HepG2 (cell line): ENCODE measurements at regions not wholly inside any gene's neighbourhood (a gene's known extent, or its start where the extent isn't known, plus 50 kb on each side); places are given as distances from the start of the nearest gene placed in this dataset.

Experiments used
- ATAC-seq: fragments of 200-7000 bp; cut with Tn5 transposase; 3 replicates; pipeline ENCODE4 v1.9.1; 2020; ENCODE audit warnings: mild to moderate bottlenecking, moderate library complexity
- BruUV-seq: library from RNA; stranded (reverse); fragments of 400-500 nt; replicated peaks from 2 replicates; lab custom pipeline; 2021; lab: Mats Ljungman, UMichigan
- CTCF ChIA-PET: fragments of 300-600 bp; formaldehyde crosslinking; extraction: SDS; loops from one replicate; lab custom pipeline; 2021; ENCODE audit warnings: low total read pairs, inconsistent platforms, low intra/inter-chr PET ratio; lab: Yijun Ruan, JAX
- POLR2A ChIA-PET: fragments of 350-600 bp; sonication (Branson Sonifier 250); formaldehyde crosslinking; loops from one replicate; lab custom pipeline; 2020; ENCODE audit warnings: antibody characterized with exemption, inconsistent platforms; lab: Yijun Ruan, JAX
- DNase-seq: peaks from one replicate; pipeline ENCODE4 v3.0.0-alpha.2; 2015; ENCODE audit warnings: low spot score
- FAIRE-seq: peaks from 3 replicates; lab custom pipeline; 2011; peaks lifted over from hg19 to GRCh38; lab: Jason Lieb, UNC
- H2AFZ ChIP-seq: one replicate; pipeline ENCODE4 v1.6.1; 2011; ENCODE audit warnings: low read length, inconsistent platforms
- H3K27ac ChIP-seq: fragments of 300-600 bp; 3 replicates; pipeline ENCODE4 v1.8.0; 2011; ENCODE audit warnings: mixed run types, mild to moderate bottlenecking, mixed read lengths, low read length, inconsistent platforms; ENCODE audit not compliant: insufficient read depth; ENCODE audit errors: extremely low read length
- H3K27me3 ChIP-seq, 2 experiments: fragments of 200-600 bp in 1 of 2; 2 replicates in 1 of 2; 3 replicates in 1 of 2; pipeline versions ENCODE4 v1.6.0 to v1.8.0; 2011; ENCODE audit warnings: low read length in 2 of 2, mild to moderate bottlenecking in 2 of 2, moderate library complexity in 2 of 2, inconsistent platforms in 1 of 2; ENCODE audit not compliant: insufficient read depth in 2 of 2, control insufficient read depth in 1 of 2
- H3K36me3 ChIP-seq, 2 experiments: fragments of 200-600 bp in 1 of 2; replicated peaks in 1 of 2; 2 replicates in 1 of 2; 3 replicates in 1 of 2; pipeline versions ENCODE4 v1.5.1 to v1.8.0; 2011; ENCODE audit warnings: low read length in 2 of 2, inconsistent platforms in 1 of 2; ENCODE audit not compliant: insufficient read depth in 2 of 2, control insufficient read depth in 1 of 2
- H3K4me1 ChIP-seq: 2 replicates; pipeline ENCODE4 v1.5.1; 2012; ENCODE audit warnings: low read length, inconsistent platforms; ENCODE audit not compliant: insufficient read depth
- H3K4me2 ChIP-seq: 2 replicates; pipeline ENCODE4 v1.6.0; 2011; ENCODE audit warnings: low read depth, low read length, inconsistent platforms
- H3K4me3 ChIP-seq, 3 experiments: fragments of 200-600 bp in 1 of 3; sonication (generic), shearing (Covaris generic) in 1 of 3; replicated peaks in 1 of 3; 2 replicates each; pipeline ENCODE4 v1.5.1; 2011 to 2016; ENCODE audit warnings: low read length in 3 of 3, inconsistent platforms in 2 of 3, low read depth in 2 of 3, mild to moderate bottlenecking in 2 of 3, control low read depth in 1 of 3, mixed read lengths in 1 of 3; ENCODE audit not compliant: insufficient read depth in 1 of 3
- H3K79me2 ChIP-seq: one replicate; pipeline ENCODE4 v1.6.1; 2011; ENCODE audit warnings: low read length, inconsistent platforms; ENCODE audit not compliant: insufficient read depth
- H3K9ac ChIP-seq: 2 replicates; pipeline ENCODE4 v1.6.0; 2011; ENCODE audit warnings: mild to moderate bottlenecking, low read depth, low read length, inconsistent platforms; ENCODE audit not compliant: insufficient read depth
- H3K9me3 ChIP-seq: 2 replicates; pipeline ENCODE4 v1.5.1; 2012; ENCODE audit warnings: mild to moderate bottlenecking, low read length
- H4K20me1 ChIP-seq: 2 replicates; pipeline ENCODE4 v1.6.0; 2011; ENCODE audit warnings: inconsistent platforms, mild to moderate bottlenecking, low read length, moderate library complexity; ENCODE audit not compliant: insufficient read depth
- CREM ChIP-seq, 2 experiments: sonication (generic) in 1 of 2; formaldehyde crosslinking in 1 of 2; IDR thresholded peaks; 2 replicates each; pipeline versions ENCODE4 v1.4.0 to v1.6.1; 2016 to 2020; ENCODE audit warnings: antibody characterized with exemption in 1 of 2, mild to moderate bottlenecking in 1 of 2, missing genetic modification reagents in 1 of 2
- CTCF ChIP-seq: sonication (generic); formaldehyde crosslinking; IDR thresholded peaks from 2 replicates; pipeline ENCODE4 v1.5.0; 2020; ENCODE audit warnings: mild to moderate bottlenecking, missing genetic modification reagents, moderate library complexity
- FOXA3 ChIP-seq: IDR thresholded peaks from 2 replicates; pipeline ENCODE4 v1.6.1; 2016; ENCODE audit warnings: missing genetic modification reagents, missing compliant biosample characterization
- HNF4G ChIP-seq, 2 experiments: sonication (generic) in 1 of 2; formaldehyde crosslinking in 1 of 2; IDR thresholded peaks; 2 replicates each; pipeline versions ENCODE4 v1.4.0 to v1.6.1; 2011 to 2020; ENCODE audit warnings: borderline replicate concordance in 2 of 2, low read depth in 2 of 2, mild to moderate bottlenecking in 2 of 2, low read length in 1 of 2, missing genetic modification reagents in 1 of 2, moderate library complexity in 1 of 2
- JUNB ChIP-seq: sonication (generic); formaldehyde crosslinking; IDR thresholded peaks from 2 replicates; pipeline ENCODE4 v1.8.0; 2022; ENCODE audit warnings: missing genetic modification reagents, mild to moderate bottlenecking, borderline replicate concordance
- MATR3 ChIP-seq: sonication (generic); formaldehyde crosslinking; IDR thresholded peaks from 2 replicates; pipeline ENCODE4 v1.4.0; 2020; ENCODE audit warnings: missing genetic modification reagents
- SALL2 ChIP-seq: sonication (generic); formaldehyde crosslinking; IDR thresholded peaks from 2 replicates; pipeline ENCODE4 v1.8.1; 2023; ENCODE audit warnings: mild to moderate bottlenecking, missing genetic modification reagents, inconsistent platforms
- SMC3 ChIP-seq: IDR thresholded peaks from 2 replicates; pipeline ENCODE4 v1.6.1; 2011; ENCODE audit warnings: low read length, improper control_type of control experiment
- STAG1 ChIP-seq: sonication (generic); formaldehyde crosslinking; IDR thresholded peaks from 2 replicates; pipeline ENCODE4 v1.4.0; 2020; ENCODE audit warnings: missing genetic modification reagents
- THAP7 ChIP-seq: sonication (generic); formaldehyde crosslinking; IDR thresholded peaks from 2 replicates; pipeline ENCODE4 v1.8.1; 2023; ENCODE audit warnings: mild to moderate bottlenecking, missing genetic modification reagents
- TRIM22 ChIP-seq: fragments of 450-650 bp; IDR thresholded peaks from 2 replicates; pipeline ENCODE4 v1.6.1; 2017
- ZNF224 ChIP-seq: sonication (generic); formaldehyde crosslinking; IDR thresholded peaks from 2 replicates; pipeline ENCODE4 v1.5.0; 2020; ENCODE audit warnings: mild to moderate bottlenecking, missing genetic modification reagents
- ZNF337 ChIP-seq: sonication (generic); formaldehyde crosslinking; IDR thresholded peaks from 2 replicates; pipeline ENCODE4 v1.5.1; 2020; ENCODE audit warnings: missing genetic modification reagents, low read depth, mild to moderate bottlenecking, borderline replicate concordance
- WGBS: methylation state at CpG from one replicate; pipeline ENCODE4 v1.1.6; 2017; ENCODE audit warnings: low lambda C conversion rate; 5-methylcytosine and 5-hydroxymethylcytosine counted together
- in situ Hi-C: cut with HindIII; loops from 2 replicates; pipeline ENCODE4 v1.10.0; 2017; ENCODE audit warnings: low pct_unique_long_range_greater_than_20kb; ENCODE audit not compliant: extremely low pct_ligation_motif_present
- intact Hi-C: fragments of 100-400 bp; cut with micrococcal nuclease; formaldehyde crosslinking; loops from one replicate; pipeline ENCODE4 v1.10.0; 2022; ENCODE audit not compliant: unreplicated experiment

- peak; percentile 68 for FAIRE-seq
- H3K27me3 ChIP-seq = no peaks in the 10 kb centered on the region
- TF ChIP-seq SMC3 (peak; percentile 21; the same call in 1 of the 2 replicates), STAG1 (peak; percentile 63), CTCF (CRISPR knock-in tag) (peak; percentile 60), MATR3 (CRISPR knock-in tag) (no peak)
- no peaks in the 10 kb centered on the region for H4K20me1 ChIP-seq
- intact Hi-C loops (loop anchor here (5.0 to 10.0 kb wide), 2 partner anchors 385 to 928 kb away; no protein-coding TSS in a partner anchor), in situ Hi-C loops (no loop called here)
- H3K79me2 ChIP-seq = no peaks in the 10 kb centered on the region
- H3K36me3 ChIP-seq = no peaks in the 10 kb centered on the region
- no TSS peak for BruUV-seq
- H3K4me1 ChIP-seq = no peaks in the 10 kb centered on the region
- DNase-seq = peak; percentile 9
- no peak overlapping the region for H2AFZ ChIP-seq
- H3K9ac ChIP-seq = no peak overlapping the region
- ATAC-seq = peak; percentile 86
- 14% methylated on average over 6 of the region's 6 CpGs for WGBS
- ChIA-PET POLR2A (no interaction called here), CTCF (no interaction called here)
- no peak overlapping the region for H3K4me3 ChIP-seq
- no peak overlapping the region for H3K27ac ChIP-seq
- no peaks in the 10 kb centered on the region for H3K9me3 ChIP-seq
- H3K4me2 ChIP-seq = no peak overlapping the region
Observed at GRCh38 chrY:19816920-19817319, 72.4 kb upstream of the KDM5D start.

- no peak for FAIRE-seq
- no peak overlapping the region for H3K9ac ChIP-seq
- H3K36me3 ChIP-seq = no peaks in the 10 kb centered on the region
- no peaks in the 10 kb centered on the region for H3K27me3 ChIP-seq
- ChIA-PET POLR2A (no interaction called here), CTCF (no interaction called here)
- no peak overlapping the region for H3K27ac ChIP-seq
- no TSS peak for BruUV-seq
- H3K4me3 ChIP-seq = no peak overlapping the region
- no peak overlapping the region for H3K4me2 ChIP-seq
- H3K79me2 ChIP-seq = no peaks in the 10 kb centered on the region
- no peaks in the 10 kb centered on the region for H3K9me3 ChIP-seq
- in situ Hi-C loops (no loop called here), intact Hi-C loops (loop anchor here (5.0 to 10.0 kb wide), 2 partner anchors 384 to 929 kb away; no protein-coding TSS in a partner anchor)
- WGBS = 29% methylated on average over 14 of the region's 18 CpGs
- H2AFZ ChIP-seq = no peak overlapping the region
- H4K20me1 ChIP-seq = no peaks in the 10 kb centered on the region
- peak; percentile 0 for DNase-seq
- ATAC-seq = peak; percentile 43; the same call in 1 of the 3 replicates
- H3K4me1 ChIP-seq = no peaks in the 10 kb centered on the region
- TF ChIP-seq CREM (IDR thresholded peaks at IDR 0.05) (no peak), CREM (CRISPR knock-in tag; IDR thresholded peaks at IDR 0.05) (no peak), JUNB (CRISPR knock-in tag) (no peak), HNF4G (IDR thresholded peaks at IDR 0.05; ENCODE audit: borderline replicate concordance, low read depth, low read length) (no peak), HNF4G (CRISPR knock-in tag; IDR thresholded peaks at IDR 0.05; ENCODE audit: borderline replicate concordance, low read depth) (no peak), FOXA3 (CRISPR knock-in tag) (no peak), TRIM22 (no peak), ZNF224 (CRISPR knock-in tag) (no peak), ZNF337 (no peak), THAP7 (CRISPR knock-in tag) (no peak), SALL2 (CRISPR knock-in tag) (no peak)
Observed at GRCh38 chrY:19816053-19816823, 71.7 kb upstream of the KDM5D start.
